ENCODE measurements at regions not wholly inside any gene's neighbourhood (a gene's known extent, or its start where the extent isn't known, plus 50 kb on each side); places are given as distances from the start of the nearest gene placed in this dataset.
"Not testable (repeated sequence)": the region's sequence is repeated elsewhere in the genome, so short reads cannot be mapped to it uniquely, and the experiment has no call there.

DNA sequence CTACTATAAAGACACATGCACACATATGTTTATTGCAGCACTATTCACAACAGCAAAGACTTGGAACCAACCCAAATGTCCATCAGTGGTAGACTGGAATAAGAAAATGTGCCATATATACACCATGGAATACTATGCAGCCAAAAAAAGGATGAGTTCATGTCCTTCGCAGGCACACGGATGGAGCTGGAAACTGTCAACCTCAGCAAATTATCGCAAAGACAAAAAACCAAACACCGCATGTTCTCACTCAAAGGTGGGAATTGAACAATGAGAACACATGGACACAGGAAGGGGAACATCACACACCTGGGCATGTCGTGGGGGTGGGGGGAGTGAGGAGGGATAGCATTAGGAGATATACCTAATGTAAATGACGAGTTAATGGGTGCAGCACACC lies 460.1 kb upstream of the NRSN1 start:
- intact Hi-C loops (cut with micrococcal nuclease; ENCODE audit: unreplicated experiment); H3K4me3 ChIP-seq (replicated peaks in 1 of 3; ENCODE audit: insufficient read depth in 1 of 3, low read depth in 2 of 3, low read length in 3 of 3); H3K27ac ChIP-seq (ENCODE audit: extremely low read length, insufficient read depth, low read length); H2AFZ ChIP-seq (ENCODE audit: low read length); DNase-seq (ENCODE audit: low spot score); H3K27me3 ChIP-seq (ENCODE audit: control insufficient read depth in 1 of 2, insufficient read depth in 2 of 2, low read length in 2 of 2); H4K20me1 ChIP-seq (ENCODE audit: insufficient read depth, low read length); H3K79me2 ChIP-seq (ENCODE audit: insufficient read depth, low read length); H3K36me3 ChIP-seq (replicated peaks in 1 of 2; ENCODE audit: control insufficient read depth in 1 of 2, insufficient read depth in 2 of 2, low read length in 2 of 2); CTCF ChIA-PET (ENCODE audit: low intra/inter-chr PET ratio, low total read pairs); H3K9ac ChIP-seq (ENCODE audit: insufficient read depth, low read depth, low read length); BruUV-seq (replicated peaks); in situ Hi-C loops (cut with HindIII; ENCODE audit: extremely low pct_ligation_motif_present, low pct_unique_long_range_greater_than_20kb); POLR2A ChIA-PET; ATAC-seq; H3K4me1 ChIP-seq (ENCODE audit: insufficient read depth, low read length); H3K4me2 ChIP-seq (ENCODE audit: low read depth, low read length); FAIRE-seq: not testable (repeated sequence)
- TF ChIP-seq MAFF (IDR thresholded peaks at IDR 0.05; ENCODE audit: low read depth, low read length) (peak; percentile 83), MAFK (conservative IDR thresholded peaks at IDR 0.05 in 1 of 2, IDR thresholded peaks at IDR 0.05 in 1 of 2; ENCODE audit: low read length in 2 of 2) (peak; percentile 85 to 86)
- H3K9me3 ChIP-seq (ENCODE audit: low read length), result peaks cover 36% of the 10 kb centered on the region
- WGBS (ENCODE audit: low lambda C conversion rate), result 48% methylated on average over 6 of the region's 6 CpGs

- TF ChIP-seq E2F1 (CRISPR knock-in tag; IDR thresholded peaks at IDR 0.05) (no peak), SNRNP70 (IDR thresholded peaks at IDR 0.05; ENCODE audit: low read depth, low read length) (no peak)
- Histone ChIP-seq H3K27me3 (ENCODE audit: control insufficient read depth in 1 of 2, insufficient read depth in 2 of 2, low read length in 2 of 2) (no peaks in the 10 kb centered on the region), H3K9ac (ENCODE audit: insufficient read depth, low read depth, low read length) (no peak overlapping the region), H4K20me1 (ENCODE audit: insufficient read depth, low read length) (no peaks in the 10 kb centered on the region), H2AFZ (ENCODE audit: low read length) (no peak overlapping the region), H3K27ac (ENCODE audit: extremely low read length, insufficient read depth, low read length) (no peak overlapping the region), H3K4me2 (ENCODE audit: low read depth, low read length) (no peak overlapping the region), H3K9me3 (ENCODE audit: low read length) (peaks cover 63% of the 10 kb centered on the region), H3K4me3 (replicated peaks in 1 of 3; ENCODE audit: insufficient read depth in 1 of 3, low read depth in 2 of 3, low read length in 3 of 3) (no peak overlapping the region), H3K4me1 (ENCODE audit: insufficient read depth, low read length) (no peaks in the 10 kb centered on the region), H3K36me3 (replicated peaks in 1 of 2; ENCODE audit: control insufficient read depth in 1 of 2, insufficient read depth in 2 of 2, low read length in 2 of 2) (no peaks in the 10 kb centered on the region), H3K79me2 (ENCODE audit: insufficient read depth, low read length) (no peaks in the 10 kb centered on the region)
- intact Hi-C loops (cut with micrococcal nuclease; ENCODE audit: unreplicated experiment), result no loop called here
- no peak for FAIRE-seq
- no peak for ATAC-seq
- in situ Hi-C loops (cut with HindIII; ENCODE audit: extremely low pct_ligation_motif_present, low pct_unique_long_range_greater_than_20kb), result no loop called here
- BruUV-seq (replicated peaks), result no TSS peak
- POLR2A ChIA-PET, result no interaction called here
- DNase-seq (ENCODE audit: low spot score), result no peak
- WGBS (ENCODE audit: low lambda C conversion rate), result 14% methylated on average over 5 of the region's 5 CpGs
- CTCF ChIA-PET (ENCODE audit: low intra/inter-chr PET ratio, low total read pairs), result no interaction called here
Observed at GRCh38 chr6:23672737-23673136, 453.3 kb upstream of the NRSN1 start.

All from HepG2 (cell line).